GM23248 (cell line): ENCODE measurements at regions not wholly inside any gene's neighbourhood (a gene's known extent, or its start where the extent isn't known, plus 50 kb on each side); places are given as distances from the start of the nearest gene placed in this dataset.

Source experiments
- EZH2 ChIP-seq: fragments of 200-600 bp; sonication (generic); IDR thresholded peaks from 2 replicates; pipeline ENCODE4 v1.6.1; 2018; ENCODE audit warnings: antibody characterized with exemption, mild to moderate bottlenecking; ENCODE audit not compliant: insufficient read depth, poor library complexity, severe bottlenecking
- EZH2phosphoT487 ChIP-seq: fragments of 200-600 bp; sonication (generic); IDR thresholded peaks from 2 replicates; pipeline ENCODE4 v1.6.1; 2018; ENCODE audit warnings: antibody characterized with exemption, moderate library complexity, mild to moderate bottlenecking, low read depth; ENCODE audit not compliant: insufficient read depth

- no peak for TF ChIP-seq EZH2phosphoT487
- TF ChIP-seq EZH2 = no peak
Observed at GRCh38 chr10:55474258-55474657, 673.2 kb upstream of the PCDH15 start.
